ENCODE measurements at regions not wholly inside any gene's neighbourhood (a gene's known extent, or its start where the extent isn't known, plus 50 kb on each side); places are given as distances from the start of the nearest gene placed in this dataset.

GRCh38 chr14:55877942-55878341 is 240.3 kb upstream of the PELI2 start:
- no peaks in the 10 kb centered on the region for H3K79me2 ChIP-seq (ENCODE audit: insufficient read depth, low read length)
- H3K9ac ChIP-seq (ENCODE audit: low read depth, low read length) = no peak overlapping the region
- no peak overlapping the region for H3K4me3 ChIP-seq (ENCODE audit: low read depth in 1 of 2, low read length in 2 of 2)
- no peaks in the 10 kb centered on the region for H4K20me1 ChIP-seq (ENCODE audit: insufficient read depth, low read length)
- H3K36me3 ChIP-seq (ENCODE audit: insufficient read depth, low read length) = no peaks in the 10 kb centered on the region
- TF ChIP-seq, protein P1, sequence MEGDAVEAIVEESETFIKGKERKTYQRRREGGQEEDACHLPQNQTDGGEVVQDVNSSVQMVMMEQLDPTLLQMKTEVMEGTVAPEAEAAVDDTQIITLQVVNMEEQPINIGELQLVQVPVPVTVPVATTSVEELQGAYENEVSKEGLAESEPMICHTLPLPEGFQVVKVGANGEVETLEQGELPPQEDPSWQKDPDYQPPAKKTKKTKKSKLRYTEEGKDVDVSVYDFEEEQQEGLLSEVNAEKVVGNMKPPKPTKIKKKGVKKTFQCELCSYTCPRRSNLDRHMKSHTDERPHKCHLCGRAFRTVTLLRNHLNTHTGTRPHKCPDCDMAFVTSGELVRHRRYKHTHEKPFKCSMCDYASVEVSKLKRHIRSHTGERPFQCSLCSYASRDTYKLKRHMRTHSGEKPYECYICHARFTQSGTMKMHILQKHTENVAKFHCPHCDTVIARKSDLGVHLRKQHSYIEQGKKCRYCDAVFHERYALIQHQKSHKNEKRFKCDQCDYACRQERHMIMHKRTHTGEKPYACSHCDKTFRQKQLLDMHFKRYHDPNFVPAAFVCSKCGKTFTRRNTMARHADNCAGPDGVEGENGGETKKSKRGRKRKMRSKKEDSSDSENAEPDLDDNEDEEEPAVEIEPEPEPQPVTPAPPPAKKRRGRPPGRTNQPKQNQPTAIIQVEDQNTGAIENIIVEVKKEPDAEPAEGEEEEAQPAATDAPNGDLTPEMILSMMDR (IDR thresholded peaks at IDR 0.05; ENCODE audit: borderline replicate concordance, extremely low read depth, low read length, poor library complexity, severe bottlenecking) = no peak
- no peak for TF ChIP-seq EZH2 (IDR thresholded peaks at IDR 0.05; ENCODE audit: borderline replicate concordance, low read depth, low read length, severe bottlenecking)
- ATAC-seq (ENCODE audit: insufficient read depth, low read depth) = no peak
- H3K27ac ChIP-seq (ENCODE audit: low read length) = no peak overlapping the region
- H2AFZ ChIP-seq (ENCODE audit: low read depth, low read length) = no peak overlapping the region
- no peak for DNase-seq
- no peaks in the 10 kb centered on the region for H3K27me3 ChIP-seq (ENCODE audit: insufficient read depth, low read length, poor library complexity)
- H3K4me2 ChIP-seq (ENCODE audit: insufficient read depth, low read length) = no peak overlapping the region
- no peaks in the 10 kb centered on the region for H3K9me3 ChIP-seq (ENCODE audit: insufficient read depth, low read length, severe bottlenecking)
- no peaks in the 10 kb centered on the region for H3K4me1 ChIP-seq (ENCODE audit: insufficient read depth, low read length)

GRCh38 chr14:55881577-55882241 is 236.5 kb upstream of the PELI2 start:
- H3K9ac ChIP-seq (ENCODE audit: low read depth, low read length) = no peak overlapping the region
- no peak overlapping the region for H3K27ac ChIP-seq (ENCODE audit: low read length)
- H3K4me3 ChIP-seq (ENCODE audit: low read depth in 1 of 2, low read length in 2 of 2) = no peak overlapping the region
- H4K20me1 ChIP-seq (ENCODE audit: insufficient read depth, low read length) = no peaks in the 10 kb centered on the region
- no peak for DNase-seq
- H3K9me3 ChIP-seq (ENCODE audit: insufficient read depth, low read length, severe bottlenecking) = no peaks in the 10 kb centered on the region
- H3K27me3 ChIP-seq (ENCODE audit: insufficient read depth, low read length, poor library complexity) = no peaks in the 10 kb centered on the region
- H3K79me2 ChIP-seq (ENCODE audit: insufficient read depth, low read length) = no peaks in the 10 kb centered on the region
- H3K4me1 ChIP-seq (ENCODE audit: insufficient read depth, low read length) = no peaks in the 10 kb centered on the region
- no peaks in the 10 kb centered on the region for H3K36me3 ChIP-seq (ENCODE audit: insufficient read depth, low read length)
- H2AFZ ChIP-seq (ENCODE audit: low read depth, low read length) = no peak overlapping the region
- ATAC-seq (ENCODE audit: insufficient read depth, low read depth) = no peak
- H3K4me2 ChIP-seq (ENCODE audit: insufficient read depth, low read length) = no peak overlapping the region
- TF ChIP-seq, protein P1 (IDR thresholded peaks at IDR 0.05; ENCODE audit: borderline replicate concordance, extremely low read depth, low read length, poor library complexity, severe bottlenecking) = no peak
- no peak for TF ChIP-seq EZH2 (IDR thresholded peaks at IDR 0.05; ENCODE audit: borderline replicate concordance, low read depth, low read length, severe bottlenecking)

- H4K20me1 ChIP-seq (ENCODE audit: insufficient read depth, low read length) = no peaks in the 10 kb centered on the region
- H3K4me2 ChIP-seq (ENCODE audit: insufficient read depth, low read length) = no peak overlapping the region
- H3K9ac ChIP-seq (ENCODE audit: low read depth, low read length) = no peak overlapping the region
- H3K4me3 ChIP-seq (ENCODE audit: low read depth in 1 of 2, low read length in 2 of 2) = no peak overlapping the region
- DNase-seq (no peak), ATAC-seq (ENCODE audit: insufficient read depth, low read depth) (no peak)
- no peak overlapping the region for H2AFZ ChIP-seq (ENCODE audit: low read depth, low read length)
- H3K4me1 ChIP-seq (ENCODE audit: insufficient read depth, low read length) = no peaks in the 10 kb centered on the region
- no peak overlapping the region for H3K27ac ChIP-seq (ENCODE audit: low read length)
- no peaks in the 10 kb centered on the region for H3K9me3 ChIP-seq (ENCODE audit: insufficient read depth, low read length, severe bottlenecking)
- H3K36me3 ChIP-seq (ENCODE audit: insufficient read depth, low read length) = no peaks in the 10 kb centered on the region
- H3K79me2 ChIP-seq (ENCODE audit: insufficient read depth, low read length) = no peaks in the 10 kb centered on the region
- H3K27me3 ChIP-seq (ENCODE audit: insufficient read depth, low read length, poor library complexity) = no peaks in the 10 kb centered on the region
- TF ChIP-seq, protein P1 (IDR thresholded peaks at IDR 0.05; ENCODE audit: borderline replicate concordance, extremely low read depth, low read length, poor library complexity, severe bottlenecking) = no peak
- TF ChIP-seq EZH2 (IDR thresholded peaks at IDR 0.05; ENCODE audit: borderline replicate concordance, low read depth, low read length, severe bottlenecking) = no peak
Measured at GRCh38 chr14:55884819-55885218, 233.4 kb upstream of the PELI2 start.

Data from DND-41 (cell line).